Right lobe of liver (tissue), 6 donors: ENCODE measurements at regions not wholly inside any gene's neighbourhood (a gene's known extent, or its start where the extent isn't known, plus 50 kb on each side); places are given as distances from the start of the nearest gene placed in this dataset.

Experiments
- ATAC-seq, 4 donors: fragments of 200-7000 bp; cut with Tn5 transposase; one replicate each; pipeline ENCODE4 v1.9.1; 2020; ENCODE audit warnings: mild to moderate bottlenecking in 4 of 4, moderate library complexity in 4 of 4
- DNase-seq, 3 donors: peaks; one replicate each; pipeline ENCODE4 v3.0.0-alpha.2; 2020
- H3K27ac ChIP-seq, 3 donors: fragments of 200-600 bp; one replicate each; pipeline ENCODE4 v1.8.0; 2022
- H3K27me3 ChIP-seq, 2 donors: fragments of 200-600 bp; one replicate each; pipeline ENCODE4 v1.8.0; 2022
- H3K36me3 ChIP-seq, 4 donors: fragments of 200-600 bp; sonication (generic) in 1 of 4; one replicate each; pipeline versions ENCODE4 v1.5.1 to v1.8.0; 2017 to 2022; ENCODE audit warnings: control low read depth in 1 of 4
- H3K4me1 ChIP-seq, 4 donors: fragments of 200-600 bp; sonication (generic) in 1 of 4; one replicate each; pipeline versions ENCODE4 v1.5.1 to v1.8.0; 2017 to 2022; ENCODE audit warnings: control low read depth in 1 of 4
- H3K4me3 ChIP-seq, 3 donors: fragments of 200-600 bp; one replicate each; pipeline ENCODE4 v1.8.0; 2022
- H3K9me3 ChIP-seq, 4 donors: fragments of 200-600 bp; sonication (generic) in 1 of 4; one replicate each; pipeline versions ENCODE4 v1.5.1 to v1.8.0; 2017 to 2022; ENCODE audit warnings: control low read depth in 1 of 4
- CTCF ChIP-seq, 4 donors: fragments of 200-600 bp in 3 of 4; fragments of 450-650 bp in 1 of 4; IDR thresholded peaks; one replicate each; pipeline versions ENCODE4 v1.5.1 to v1.8.0; 2016 to 2022; ENCODE audit warnings: antibody characterized with exemption in 4 of 4, mild to moderate bottlenecking in 2 of 4
- POLR2A ChIP-seq: fragments of 450-650 bp; IDR thresholded peaks from one replicate; pipeline ENCODE4 v1.6.1; 2017; ENCODE audit warnings: antibody characterized with exemption, mild to moderate bottlenecking
- WGBS: methylation state at CpG from one replicate; pipeline ENCODE4 v1.1.6; 2018; ENCODE audit warnings: low coverage, low lambda C conversion rate; ENCODE audit not compliant: insufficient coverage; ENCODE audit errors: missing lambda C conversion rate; 5-methylcytosine and 5-hydroxymethylcytosine counted together
- intact Hi-C, 2 donors: fragments of 100-400 bp; cut with DNase I; formaldehyde crosslinking; loops; one replicate each; pipeline versions ENCODE4 v1.11.2 to v1.14.1; 2022
- donor health status: DM: no; HTN: yes; CAD: no.
- donor health status: DM: no; HTN: no; CAD: no.
- donor health status: DM: no; HTN: no; CAD: no.
- donor health status: DM: no; HTN: yes; CAD: no.
- donor health status: DM: no; HTN: yes; CAD: no.

GRCh38 chr2:105563000-105563719 is 164.3 kb upstream of the FHL2 start:
- 54% methylated on average over 6 of the region's 8 CpGs for WGBS
- intact Hi-C loops, result no loop called here

GRCh38 chr2:105561401-105561800 is 162.6 kb upstream of the FHL2 start:
- H3K4me1 ChIP-seq, result no peaks in the 10 kb centered on the region
- no peak for TF ChIP-seq CTCF (IDR thresholded peaks at IDR 0.05)
- no peak for TF ChIP-seq POLR2A
- no peaks in the 10 kb centered on the region for H3K36me3 ChIP-seq
- 58% methylated on average over 3 of the region's 9 CpGs for WGBS
- no peak overlapping the region for H3K27ac ChIP-seq
- ATAC-seq (no peak), DNase-seq (no peak)
- no peaks in the 10 kb centered on the region for H3K27me3 ChIP-seq
- H3K9me3 ChIP-seq, result no peaks in the 10 kb centered on the region
- intact Hi-C loops, result no loop called here
- H3K4me3 ChIP-seq, result no peak overlapping the region

More at GRCh38 chr2:105563000-105563719, 164.3 kb upstream of the FHL2 start:
- DNase-seq (no peak), ATAC-seq (no peak)
- H3K36me3 ChIP-seq, result no peaks in the 10 kb centered on the region
- no peak overlapping the region for H3K4me3 ChIP-seq
- TF ChIP-seq CTCF (IDR thresholded peaks at IDR 0.05) (no peak), POLR2A (no peak)
- H3K27ac ChIP-seq, result no peak overlapping the region
- H3K9me3 ChIP-seq, result no peaks in the 10 kb centered on the region
- no peaks in the 10 kb centered on the region for H3K4me1 ChIP-seq
- no peaks in the 10 kb centered on the region for H3K27me3 ChIP-seq

- H3K27ac ChIP-seq, result no peak overlapping the region
- 64% methylated on average over 9 of the region's 10 CpGs for WGBS
- TF ChIP-seq POLR2A (no peak), CTCF (IDR thresholded peaks at IDR 0.05) (no peak)
Observed at GRCh38 chr2:105560157-105560556, 161.3 kb upstream of the FHL2 start.

GRCh38 chr2:105557021-105557920 is 158.4 kb upstream of the FHL2 start:
- 27% methylated on average over 8 of the region's 12 CpGs for WGBS
- peak in 3 of 4 donors; percentile 18 to 40 (median 40) for ATAC-seq
- no peak for TF ChIP-seq POLR2A
- TF ChIP-seq CTCF (IDR thresholded peaks at IDR 0.05), result no peak
- Histone ChIP-seq H3K9me3 (no peaks in the 10 kb centered on the region), H3K27ac (no peak overlapping the region), H3K4me1 (no peaks in the 10 kb centered on the region), H3K36me3 (no peaks in the 10 kb centered on the region), H3K4me3 (no peak overlapping the region), H3K27me3 (no peaks in the 10 kb centered on the region)
- intact Hi-C loops, result no loop called here
- DNase-seq, result no peak

More at GRCh38 chr2:105560157-105560556, 161.3 kb upstream of the FHL2 start:
- DNase-seq (no peak), ATAC-seq (no peak)
- Histone ChIP-seq H3K4me1 (no peaks in the 10 kb centered on the region), H3K9me3 (no peaks in the 10 kb centered on the region), H3K36me3 (no peaks in the 10 kb centered on the region), H3K27me3 (no peaks in the 10 kb centered on the region), H3K4me3 (no peak overlapping the region)
- intact Hi-C loops, result no loop called here
